GM12865 (cell line): ENCODE measurements at regions not wholly inside any gene's neighbourhood (a gene's known extent, or its start where the extent isn't known, plus 50 kb on each side); places are given as distances from the start of the nearest gene placed in this dataset.
"Not testable (repeated sequence)": the region's sequence is repeated elsewhere in the genome, so short reads cannot be mapped to it uniquely, and the experiment has no call there.

ENCODE experiments used
- DNase-seq: peaks from one replicate; pipeline ENCODE4 v3.0.0; 2010; ENCODE audit warnings: low read depth
- H3K4me3 ChIP-seq: 2 replicates; pipeline ENCODE4 v1.5.1; 2011; ENCODE audit warnings: mild to moderate bottlenecking, low read depth, low read length, control low read depth
- TF ChIP-seq, protein P1 (sequence below): IDR thresholded peaks from 2 replicates; pipeline ENCODE4 v1.5.1; 2011; ENCODE audit warnings: low read length, control low read depth, low read depth, inconsistent platforms; ENCODE audit not compliant: insufficient read depth; ENCODE audit errors: missing control alignments

- no peak overlapping the region for H3K4me3 ChIP-seq
- TF ChIP-seq, protein P1, sequence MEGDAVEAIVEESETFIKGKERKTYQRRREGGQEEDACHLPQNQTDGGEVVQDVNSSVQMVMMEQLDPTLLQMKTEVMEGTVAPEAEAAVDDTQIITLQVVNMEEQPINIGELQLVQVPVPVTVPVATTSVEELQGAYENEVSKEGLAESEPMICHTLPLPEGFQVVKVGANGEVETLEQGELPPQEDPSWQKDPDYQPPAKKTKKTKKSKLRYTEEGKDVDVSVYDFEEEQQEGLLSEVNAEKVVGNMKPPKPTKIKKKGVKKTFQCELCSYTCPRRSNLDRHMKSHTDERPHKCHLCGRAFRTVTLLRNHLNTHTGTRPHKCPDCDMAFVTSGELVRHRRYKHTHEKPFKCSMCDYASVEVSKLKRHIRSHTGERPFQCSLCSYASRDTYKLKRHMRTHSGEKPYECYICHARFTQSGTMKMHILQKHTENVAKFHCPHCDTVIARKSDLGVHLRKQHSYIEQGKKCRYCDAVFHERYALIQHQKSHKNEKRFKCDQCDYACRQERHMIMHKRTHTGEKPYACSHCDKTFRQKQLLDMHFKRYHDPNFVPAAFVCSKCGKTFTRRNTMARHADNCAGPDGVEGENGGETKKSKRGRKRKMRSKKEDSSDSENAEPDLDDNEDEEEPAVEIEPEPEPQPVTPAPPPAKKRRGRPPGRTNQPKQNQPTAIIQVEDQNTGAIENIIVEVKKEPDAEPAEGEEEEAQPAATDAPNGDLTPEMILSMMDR: no peak
- no peak for DNase-seq
These were observed 473.4 kb downstream of the AACS start for GRCh38 chr12:125538401-125539199.

DNA sequence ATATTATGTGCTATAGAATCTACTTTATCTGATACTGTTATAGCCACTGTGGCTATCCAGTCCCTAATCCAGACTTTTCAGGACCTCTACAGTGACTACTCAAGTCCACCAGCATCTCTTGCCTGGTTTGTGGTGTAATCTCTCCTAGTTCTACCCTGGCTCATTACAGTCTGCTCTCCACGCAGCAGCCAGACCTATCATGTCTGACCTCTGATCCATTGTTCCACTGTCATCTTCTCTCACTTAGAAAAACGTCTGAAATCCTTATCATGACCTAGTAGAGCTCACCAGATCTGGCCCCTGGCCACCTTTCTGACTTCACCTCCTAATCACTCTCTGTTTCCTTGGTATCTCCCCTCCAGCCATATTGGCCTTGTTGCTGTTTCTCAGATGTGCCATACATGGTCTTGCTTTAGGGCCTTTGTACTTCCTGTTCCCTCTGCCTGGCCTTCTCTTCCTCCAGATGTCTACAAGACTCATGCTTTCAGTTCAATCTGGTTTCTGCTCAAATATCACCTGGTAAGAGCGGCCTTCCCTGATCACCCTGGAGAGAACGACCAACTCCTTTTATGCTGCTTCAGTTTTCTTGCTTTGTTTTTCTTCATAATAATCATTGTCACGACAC, 475.5 kb downstream of the AACS start:
- peak; percentile 5 for DNase-seq
- H3K4me3 ChIP-seq: no peak overlapping the region
- TF ChIP-seq, protein P1: no peak

DNA sequence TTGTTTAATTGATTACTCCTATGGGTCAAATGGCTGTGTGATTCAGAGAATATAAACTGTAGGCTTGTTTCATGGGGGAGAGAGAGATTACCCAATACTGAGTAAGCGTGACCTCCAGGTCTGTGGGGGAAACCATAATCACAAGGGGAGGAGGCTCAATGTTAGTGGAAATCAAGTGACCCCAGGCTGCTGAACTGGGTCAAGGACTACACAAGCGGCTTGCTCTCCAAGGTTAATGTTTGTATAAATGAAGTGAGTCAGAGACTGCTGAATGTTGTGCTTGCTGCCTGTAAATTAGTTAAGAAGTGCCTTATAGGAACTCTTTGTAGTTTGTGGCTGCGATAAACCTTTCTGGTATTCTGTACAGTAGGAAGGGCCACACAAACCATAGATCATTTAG, 479.7 kb downstream of the AACS start:
- TF ChIP-seq, protein P1: no peak
- H3K4me3 ChIP-seq: no peak overlapping the region
- DNase-seq: no peak

GRCh38 chr12:125549171-125549570, 483.9 kb downstream of the AACS start:
- H3K4me3 ChIP-seq: no peak overlapping the region
- TF ChIP-seq, protein P1: no peak
- no peak for DNase-seq

GRCh38 chr12:125549836-125550235, 484.6 kb downstream of the AACS start:
- DNase-seq: peak; percentile 14
- TF ChIP-seq, protein P1: peak; percentile 76
- no peak overlapping the region for H3K4me3 ChIP-seq

DNA sequence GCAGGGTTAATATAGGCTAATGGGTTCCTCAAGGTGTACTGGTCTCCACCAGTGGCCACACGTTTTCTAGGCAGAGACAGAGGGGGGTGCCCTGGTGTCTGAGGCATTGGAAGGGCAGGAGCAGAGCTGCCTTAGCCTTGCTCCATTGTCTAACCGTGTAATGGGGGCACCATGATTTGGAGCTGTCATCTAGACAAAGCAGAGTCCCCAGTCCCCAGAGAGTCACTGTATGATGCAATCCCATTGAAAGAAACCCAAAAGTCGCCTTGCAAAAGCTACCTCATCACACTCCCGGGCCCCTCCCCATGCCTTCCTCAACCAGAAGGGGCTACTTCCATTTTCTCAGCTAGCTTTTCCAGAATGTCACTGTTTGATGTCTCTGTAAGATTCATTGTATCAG, 487.1 kb downstream of the AACS start:
- TF ChIP-seq, protein P1: no peak
- no peak for DNase-seq

DNA sequence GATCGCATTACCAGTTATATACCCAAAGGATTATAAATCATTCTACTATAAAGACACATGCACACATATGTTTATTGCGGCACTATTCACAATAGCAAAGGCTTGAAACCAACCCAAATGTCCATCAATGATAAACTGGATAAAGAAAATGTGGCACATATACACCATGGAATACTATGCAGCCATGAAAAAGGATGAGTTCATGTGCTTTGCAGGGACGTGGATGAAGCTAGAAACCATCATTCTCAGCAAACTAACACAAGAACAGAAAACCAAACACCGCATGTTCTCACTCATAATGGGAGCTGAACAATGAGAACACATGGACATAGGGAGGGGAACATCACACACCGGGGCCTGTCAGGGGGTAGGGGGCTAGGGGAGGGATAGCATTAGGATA, 495.8 kb downstream of the AACS start:
- DNase-seq, H3K4me3 ChIP-seq: not testable (repeated sequence)

More for the DNA sequence above, 487.1 kb downstream of the AACS start:
- no peak overlapping the region for H3K4me3 ChIP-seq
